GM12878 (cell line): ENCODE measurements at regions not wholly inside any gene's neighbourhood (a gene's known extent, or its start where the extent isn't known, plus 50 kb on each side); places are given as distances from the start of the nearest gene placed in this dataset.

Experiments
- ATAC-seq: fragments of 200-7000 bp; cut with Tn5 transposase; 3 replicates; pipeline ENCODE4 v1.9.1; 2020; ENCODE audit warnings: mild to moderate bottlenecking, moderate library complexity
- BruUV-seq: library from RNA; stranded (reverse); fragments of 400-500 nt; replicated peaks from 2 replicates; lab custom pipeline; 2021; lab: Mats Ljungman, UMichigan
- CTCF ChIA-PET: fragments of 300-600 bp; sonication (Branson Sonifier 250); formaldehyde crosslinking; extraction: SDS; loops from one replicate; lab custom pipeline; 2021; ENCODE audit warnings: inconsistent platforms; lab: Yijun Ruan, JAX
- POLR2A ChIA-PET: fragments of 350-600 bp; formaldehyde crosslinking; extraction: SDS; loops from one replicate; lab custom pipeline; 2021; ENCODE audit warnings: inconsistent platforms; lab: Charles Lee
- RAD21 ChIA-PET: fragments of 300-600 bp; sonication (Branson Sonifier 250); formaldehyde crosslinking; loops from one replicate; lab custom pipeline; 2023; ENCODE audit warnings: antibody characterized with exemption; ENCODE audit not compliant: unreplicated experiment; lab: Charles Lee
- SMC1A ChIA-PET: fragments of 300-600 bp; sonication (Branson Sonifier 250); formaldehyde crosslinking; loops from one replicate; lab custom pipeline; 2023; ENCODE audit not compliant: unreplicated experiment, uncharacterized antibody; lab: Charles Lee
- DNase-seq: peaks from one replicate; pipeline ENCODE4 v3.0.0-alpha.2; 2011; ENCODE audit warnings: low read depth, low spot score
- FAIRE-seq: peaks from 3 replicates; lab custom pipeline; 2011; peaks lifted over from hg19 to GRCh38; lab: Jason Lieb, UNC
- H2AFZ ChIP-seq: 2 replicates; pipeline ENCODE4 v1.6.0; 2011; ENCODE audit warnings: low read depth, low read length, control low read depth; ENCODE audit not compliant: control insufficient read depth
- H3K27ac ChIP-seq: 2 replicates; pipeline ENCODE4 v1.5.1; 2011; ENCODE audit warnings: control low read depth; ENCODE audit not compliant: control insufficient read depth, insufficient read depth
- H3K27me3 ChIP-seq, 2 experiments: replicated peaks in 1 of 2; 2 replicates each; pipeline versions ENCODE4 v1.6.0 to v1.6.1; 2011; ENCODE audit warnings: low read length in 1 of 2; ENCODE audit not compliant: control insufficient read depth in 2 of 2, insufficient read depth in 2 of 2
- H3K36me3 ChIP-seq, 2 experiments: 2 replicates each; pipeline ENCODE4 v1.5.1; 2011; ENCODE audit warnings: low read length in 1 of 2; ENCODE audit not compliant: control insufficient read depth in 2 of 2, insufficient read depth in 2 of 2
- H3K4me1 ChIP-seq: 2 replicates; pipeline ENCODE4 v1.6.1; 2011; ENCODE audit warnings: mild to moderate bottlenecking, low read length, moderate library complexity, mixed read lengths; ENCODE audit not compliant: control insufficient read depth, insufficient read depth
- H3K4me2 ChIP-seq: 2 replicates; pipeline ENCODE4 v1.6.0; 2011; ENCODE audit warnings: control low read depth; ENCODE audit not compliant: control insufficient read depth, insufficient read depth
- H3K4me3 ChIP-seq: fragments of 200-600 bp; sonication (generic); 2 replicates; pipeline ENCODE4 v1.5.1; 2016
- H3K79me2 ChIP-seq: 2 replicates; pipeline ENCODE4 v1.6.0; 2011; ENCODE audit warnings: low read length; ENCODE audit not compliant: control insufficient read depth, insufficient read depth
- H3K9ac ChIP-seq: 2 replicates; pipeline ENCODE4 v1.8.0; 2011; ENCODE audit warnings: low read length, control low read depth, mixed read lengths; ENCODE audit not compliant: control insufficient read depth, insufficient read depth
- H3K9me3 ChIP-seq: replicated peaks from 3 replicates; pipeline ENCODE4 v1.5.1; 2011; ENCODE audit warnings: mild to moderate bottlenecking, low read length; ENCODE audit not compliant: control insufficient read depth, insufficient read depth
- H4K20me1 ChIP-seq: 2 replicates; pipeline ENCODE4 v1.6.0; 2011; ENCODE audit not compliant: control insufficient read depth, insufficient read depth
- IKZF2 ChIP-seq, 2 experiments: fragments of 450-650 bp; IDR thresholded peaks; 2 replicates each; pipeline ENCODE4 v1.6.1; 2017; ENCODE audit warnings: mild to moderate bottlenecking in 2 of 2, moderate library complexity in 2 of 2
- MYB ChIP-seq: fragments of 150-350 bp; IDR thresholded peaks from 2 replicates; pipeline ENCODE4 v1.6.1; 2014; ENCODE audit warnings: mild to moderate bottlenecking, low read depth, low read length, borderline replicate concordance
- MYC ChIP-seq: IDR thresholded peaks from 2 replicates; pipeline ENCODE4 v1.6.1; 2011; ENCODE audit warnings: mild to moderate bottlenecking, low read length, moderate library complexity, inconsistent platforms; ENCODE audit not compliant: insufficient read depth, insufficient replicate concordance, insufficient read length, severe bottlenecking
- NFYA ChIP-seq: IDR thresholded peaks from 2 replicates; pipeline ENCODE4 v1.6.1; 2011; ENCODE audit warnings: low read depth, mild to moderate bottlenecking, low read length, improper control_type of control experiment, borderline replicate concordance
- SMC3 ChIP-seq: IDR thresholded peaks from 2 replicates; pipeline ENCODE4 v1.6.1; 2011; ENCODE audit warnings: low read length, improper control_type of control experiment, borderline replicate concordance
- ZBTB33 ChIP-seq: fragments of 450-650 bp; IDR thresholded peaks from 2 replicates; pipeline ENCODE4 v1.6.1; 2017; ENCODE audit warnings: mild to moderate bottlenecking
- WGBS: methylation state at CpG from one replicate; pipeline ENCODE4 v1.1.6; 2016; ENCODE audit warnings: low lambda C conversion rate; ENCODE audit not compliant: insufficient replicate concordance, insufficient coverage; ENCODE audit errors: missing lambda C conversion rate; 5-methylcytosine and 5-hydroxymethylcytosine counted together
- in situ Hi-C: fragments of 300-500 bp; cut with MboI; formaldehyde crosslinking; loops from 9 replicates; pipeline ENCODE4 v1.14.3; 2018; ENCODE audit warnings: mixed read lengths
- intact Hi-C: fragments of 100-400 bp; cut with micrococcal nuclease; formaldehyde crosslinking; loops from one replicate; pipeline ENCODE4 v1.14.2; 2022; ENCODE audit not compliant: unreplicated experiment

DNA sequence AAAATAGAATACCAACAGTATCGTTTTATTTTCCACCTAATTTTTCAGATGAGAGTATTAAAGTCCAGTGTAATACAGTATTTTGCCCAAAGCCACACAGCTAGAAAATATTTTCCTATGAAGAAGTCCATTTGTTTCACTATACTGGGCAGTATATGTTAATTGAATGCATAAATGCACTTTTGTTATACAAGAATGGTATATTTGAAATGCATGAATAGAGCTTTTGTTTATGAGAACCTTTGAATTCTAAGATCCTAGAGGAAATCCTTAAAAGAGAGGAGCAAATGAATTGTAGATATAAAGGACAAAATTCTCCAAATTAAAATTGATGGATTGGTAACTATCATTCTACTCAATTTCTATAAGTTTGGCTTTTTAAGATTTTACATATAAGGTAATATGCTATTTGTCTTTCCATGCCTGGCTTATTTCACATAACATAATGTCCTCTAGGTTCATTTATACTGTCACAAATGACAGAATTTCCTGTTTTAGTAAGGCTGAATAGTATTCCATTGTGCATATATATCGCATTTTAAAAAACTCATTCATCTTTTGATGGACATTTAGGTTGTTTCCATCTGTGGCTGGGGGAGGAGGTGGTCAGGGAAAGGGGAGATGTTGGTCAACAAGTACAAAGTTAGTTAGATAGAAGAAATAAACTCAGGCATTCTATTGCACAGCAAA lies 136.6 kb upstream of the DCN start:
- Histone ChIP-seq H4K20me1 (no peaks in the 10 kb centered on the region), H3K9me3 (no peaks in the 10 kb centered on the region), H3K79me2 (no peaks in the 10 kb centered on the region), H3K27ac (no peak overlapping the region), H3K4me2 (no peak overlapping the region), H3K4me1 (no peaks in the 10 kb centered on the region), H3K4me3 (no peak overlapping the region), H3K27me3 (no peaks in the 10 kb centered on the region), H3K36me3 (no peaks in the 10 kb centered on the region), H3K9ac (no peak overlapping the region), H2AFZ (no peak overlapping the region)
- SMC1A ChIA-PET, result interaction anchor here (0.6 kb wide), 1 partner anchor 95 kb away, joined by 4 read pairs; no protein-coding TSS in a partner anchor
- POLR2A ChIA-PET, result interaction anchor here (0.6 kb wide), 1 partner anchor 308 kb away, joined by 3 read pairs; no protein-coding TSS in a partner anchor
- FAIRE-seq (no peak), DNase-seq (no peak), ATAC-seq (no peak)
- no peak for TF ChIP-seq MYC
- TF ChIP-seq NFYA, result no peak
- TF ChIP-seq MYB, result no peak
- no peak for TF ChIP-seq SMC3
- no peak for TF ChIP-seq ZBTB33
- no peak for TF ChIP-seq IKZF2 (IDR thresholded peaks at IDR 0.05)
- CTCF ChIA-PET, result no interaction called here
- in situ Hi-C loops (no loop called here), intact Hi-C loops (no loop called here)
- BruUV-seq, result no TSS peak
- RAD21 ChIA-PET, result no interaction called here
- WGBS, result 0% methylated on average over 2 of the region's 2 CpGs
